HG02981 (cell line): ENCODE measurements at regions not wholly inside any gene's neighbourhood (a gene's known extent, or its start where the extent isn't known, plus 50 kb on each side); places are given as distances from the start of the nearest gene placed in this dataset.

ENCODE experiments used
- ATAC-seq: cut with Tn5 transposase; IDR thresholded peaks from one replicate; pipeline ENCODE4 v1.9.1; 2021; ENCODE audit warnings: mild to moderate bottlenecking, moderate library complexity; ENCODE audit not compliant: unreplicated experiment

DNA sequence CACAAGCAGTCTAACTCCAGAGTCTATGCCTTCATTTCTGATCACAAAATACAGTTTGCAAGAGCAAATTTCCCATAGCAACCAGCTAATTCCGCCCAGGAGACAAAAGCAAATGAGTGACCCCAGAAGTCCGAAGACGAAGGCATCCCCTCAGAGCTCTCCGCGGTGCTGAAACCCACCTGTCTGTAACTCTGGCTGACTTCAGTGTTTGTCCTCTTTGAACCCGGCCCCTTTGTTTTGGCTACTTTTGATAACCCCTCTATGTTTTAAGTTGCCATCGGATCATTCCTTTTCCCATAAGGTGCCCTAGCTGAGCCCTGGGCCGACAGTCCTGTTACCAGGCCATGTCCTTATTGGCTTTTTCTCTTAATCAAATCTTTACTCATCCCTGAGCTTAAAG is 515.8 kb downstream of the PTPRU start:
- no peak for ATAC-seq

DNA sequence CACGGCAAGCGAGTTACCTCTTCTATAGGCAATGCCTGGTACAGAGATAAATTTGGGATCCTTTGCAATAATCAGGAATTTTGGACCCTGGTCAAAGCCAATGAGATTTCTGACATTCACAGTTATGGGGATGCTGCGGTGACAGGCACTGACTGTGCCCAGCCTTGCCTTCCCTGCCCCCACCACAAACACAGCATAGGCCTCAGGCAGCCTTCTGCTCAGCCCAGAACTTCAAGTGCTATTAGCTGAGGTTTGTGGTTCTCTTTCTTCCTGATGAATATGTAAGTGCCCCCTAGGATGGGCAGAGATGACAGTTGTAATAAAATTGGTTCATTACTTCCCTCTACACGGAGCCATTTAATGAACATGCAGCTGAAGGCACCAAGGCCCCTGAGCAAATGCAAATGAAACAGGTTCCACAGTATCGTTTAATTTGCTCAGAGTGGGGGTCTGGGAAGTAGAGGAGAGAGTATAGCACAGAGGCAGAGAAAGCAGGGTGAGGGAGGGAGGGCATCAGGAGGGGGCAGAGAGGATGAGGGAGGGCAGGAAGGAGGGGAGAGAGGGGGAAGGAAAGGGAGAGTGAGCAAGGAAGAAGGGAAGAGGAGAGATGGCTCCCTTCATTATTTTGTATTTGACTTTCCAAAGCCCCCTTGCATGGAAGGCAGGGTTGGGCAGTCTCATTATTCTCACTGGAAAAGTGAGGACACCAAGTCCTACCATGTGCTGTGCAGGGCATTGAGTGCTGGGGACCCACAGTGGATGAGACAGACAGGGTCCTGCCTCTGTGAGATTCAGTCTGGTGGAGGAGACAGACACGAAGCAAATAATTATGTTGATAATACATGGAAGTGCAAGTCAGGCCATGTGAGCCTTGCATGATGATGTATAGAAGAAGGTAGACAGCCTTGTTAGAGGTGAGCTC is 513.0 kb downstream of the PTPRU start:
- no peak for ATAC-seq

DNA sequence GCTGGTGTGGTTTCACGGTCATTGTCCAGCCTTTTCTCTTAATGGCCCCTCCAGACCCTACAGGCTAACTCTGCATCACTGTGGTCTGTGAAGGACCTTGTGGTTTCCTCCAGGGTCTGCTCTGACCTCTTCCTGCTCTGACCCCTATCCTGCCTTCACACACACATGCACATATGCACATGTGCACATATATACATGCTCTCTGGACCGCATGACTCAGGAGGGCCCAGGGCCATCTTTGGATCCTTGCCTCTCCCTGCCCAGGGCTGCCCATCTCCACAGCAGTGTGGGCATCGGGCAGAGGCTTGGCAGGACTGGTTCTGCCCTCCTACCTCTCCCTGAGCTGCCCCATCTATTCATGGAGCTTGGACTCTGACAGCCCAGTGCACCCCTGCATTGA is 510.9 kb downstream of the PTPRU start:
- no peak for ATAC-seq

DNA sequence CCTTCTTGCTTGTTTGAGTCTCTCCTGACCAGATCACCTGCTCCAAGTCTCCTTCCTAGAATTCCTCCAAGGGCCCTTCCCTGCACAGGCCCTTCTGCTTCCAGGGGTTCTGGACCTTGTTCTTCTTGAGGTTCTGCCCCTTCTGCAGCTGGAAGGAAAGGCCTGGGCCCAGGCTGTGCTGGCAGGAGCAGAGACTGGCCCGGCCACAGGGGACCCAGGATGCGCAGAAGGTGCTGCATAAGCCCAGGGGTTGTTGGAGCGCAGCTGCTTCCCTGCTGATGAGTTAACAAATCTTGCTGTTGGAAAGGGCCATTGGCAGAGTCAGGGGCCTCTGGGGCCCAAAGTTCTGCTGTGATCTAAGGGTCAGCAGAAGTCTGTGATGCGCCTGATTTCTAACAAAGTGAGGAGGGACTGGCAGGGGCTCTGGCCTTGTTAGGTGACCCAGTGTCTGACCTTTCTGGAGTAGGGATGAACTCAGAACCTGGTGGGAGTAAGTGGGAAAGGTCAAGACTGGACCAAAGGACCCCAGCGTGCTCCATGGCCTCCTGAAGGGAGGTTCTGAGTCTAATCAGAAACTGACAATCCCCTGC is 509.8 kb downstream of the PTPRU start:
- ATAC-seq, result no peak

DNA sequence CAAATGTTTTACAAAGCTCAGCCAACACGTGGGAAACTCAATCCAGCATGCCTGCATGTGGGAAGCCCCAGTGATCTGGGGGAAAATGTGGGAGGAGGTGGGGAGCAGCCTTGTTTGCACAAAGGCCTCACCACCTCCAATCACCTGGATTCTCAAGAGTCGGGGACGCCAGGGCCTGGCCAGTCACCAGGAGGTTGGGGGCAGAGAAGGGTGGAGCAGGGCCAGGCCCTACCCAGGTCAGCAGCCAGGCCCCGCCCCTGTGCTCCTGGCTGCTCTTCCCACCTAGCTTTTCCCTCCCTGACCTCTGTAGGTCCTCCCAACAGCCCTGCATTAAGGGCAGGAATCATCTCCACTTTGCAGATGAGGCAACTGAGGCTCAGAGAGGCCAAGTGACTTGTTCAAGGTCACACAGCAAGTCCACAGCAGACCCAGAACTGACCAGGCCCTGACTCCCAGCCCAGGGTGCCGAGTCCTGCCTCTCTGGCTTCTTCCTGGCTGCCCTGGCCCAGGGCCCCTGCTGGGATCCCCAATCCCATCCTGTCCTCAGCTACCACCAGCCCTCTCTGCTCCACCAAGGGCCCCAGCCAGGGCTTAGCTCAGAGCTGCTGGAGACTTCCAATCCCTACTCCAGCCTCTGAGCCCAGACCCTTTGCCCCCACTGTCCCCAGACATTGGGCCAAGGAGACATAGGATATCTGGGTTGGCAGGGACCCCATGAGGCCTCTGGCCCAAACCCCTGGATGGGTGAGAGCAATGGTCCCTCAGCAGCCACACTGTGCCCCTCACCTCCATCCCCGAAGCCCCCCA is 508.6 kb downstream of the PTPRU start:
- no peak for ATAC-seq

DNA sequence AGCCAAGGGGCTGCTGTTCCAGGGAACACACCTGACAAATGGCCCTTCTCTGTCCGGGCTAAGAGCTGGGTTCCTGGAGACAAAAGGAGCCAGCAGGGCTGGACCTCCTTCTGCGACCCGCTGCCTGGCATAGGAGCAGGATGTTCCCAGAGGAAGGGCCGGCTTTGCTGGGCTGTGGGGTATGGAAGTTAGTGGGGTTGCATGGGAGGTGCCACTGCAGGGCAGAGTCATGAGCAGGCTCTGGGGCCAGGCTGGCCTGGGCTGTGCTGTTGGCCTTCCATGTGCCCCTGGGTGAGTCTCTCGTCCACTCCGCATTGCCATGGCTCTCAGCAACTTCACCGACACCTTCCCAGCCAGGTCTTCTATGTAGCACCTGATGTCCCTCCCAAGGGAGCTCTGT is 507.6 kb downstream of the PTPRU start:
- no peak for ATAC-seq

DNA sequence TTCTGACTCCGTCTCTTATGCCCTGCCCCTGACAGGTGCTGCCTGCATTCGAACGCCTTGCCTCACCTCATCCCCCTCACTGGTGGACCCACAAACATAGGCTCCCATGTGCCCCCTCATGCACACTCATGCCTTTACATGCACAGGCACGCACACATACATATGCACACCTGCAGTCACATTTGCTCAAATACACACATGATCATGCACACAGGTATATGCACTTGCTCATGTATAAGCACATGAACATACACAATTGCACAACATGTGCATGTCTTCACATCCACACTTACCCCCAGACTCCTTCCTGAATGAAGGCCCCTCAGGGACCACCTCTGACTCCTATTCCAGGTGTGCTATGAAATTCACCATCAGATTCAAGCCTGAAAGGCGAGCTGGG is 506.9 kb downstream of the PTPRU start:
- no peak for ATAC-seq

DNA sequence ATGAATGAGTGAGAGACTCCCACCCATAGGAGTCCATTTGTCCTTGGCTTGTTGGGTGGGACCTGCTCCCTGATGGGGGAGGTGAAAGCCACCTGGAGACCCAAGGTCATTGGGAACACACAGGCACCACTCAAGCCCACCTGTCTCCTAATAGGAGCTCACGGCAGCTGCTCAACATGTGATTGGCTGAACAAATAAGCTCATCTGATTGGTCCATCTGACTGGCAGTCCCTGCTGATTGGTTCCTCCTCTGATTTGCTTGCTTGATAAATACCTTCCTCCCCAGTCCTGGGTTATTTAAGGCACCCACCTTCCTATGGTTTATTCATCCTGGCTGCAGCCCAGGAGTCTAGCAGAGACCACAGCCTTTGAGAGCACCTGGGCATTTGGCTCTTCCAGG is 502.9 kb downstream of the PTPRU start:
- ATAC-seq, result no peak

DNA sequence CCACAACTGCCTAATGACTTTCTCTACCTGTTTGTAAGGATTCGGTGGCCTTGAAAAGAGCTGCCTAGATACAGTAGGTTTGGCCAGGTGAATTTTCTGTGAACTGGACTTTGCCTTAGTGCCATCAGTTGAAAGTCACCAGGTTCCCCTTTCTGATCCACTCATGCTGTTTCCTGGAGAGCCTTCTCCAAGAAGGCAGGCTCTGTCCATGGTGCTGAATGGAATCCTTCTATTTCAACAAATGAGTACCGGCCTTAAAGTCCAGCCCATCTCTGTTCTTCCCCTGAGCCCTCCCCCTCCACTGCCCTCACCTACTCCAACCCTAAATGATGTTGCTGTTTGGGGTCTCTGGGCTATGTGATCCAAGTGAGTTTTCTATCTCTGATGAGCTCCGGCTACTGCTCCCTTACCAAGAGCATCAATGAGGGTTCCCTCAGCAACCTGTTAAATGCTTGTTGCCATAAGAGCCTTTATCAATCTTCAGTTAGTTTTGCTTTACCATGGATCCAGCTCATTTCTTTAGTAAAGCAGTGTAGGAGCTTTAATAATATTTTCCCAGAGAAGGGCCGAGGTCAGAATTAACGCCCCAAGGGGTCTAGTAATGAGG is 500.4 kb downstream of the PTPRU start:
- no peak for ATAC-seq

DNA sequence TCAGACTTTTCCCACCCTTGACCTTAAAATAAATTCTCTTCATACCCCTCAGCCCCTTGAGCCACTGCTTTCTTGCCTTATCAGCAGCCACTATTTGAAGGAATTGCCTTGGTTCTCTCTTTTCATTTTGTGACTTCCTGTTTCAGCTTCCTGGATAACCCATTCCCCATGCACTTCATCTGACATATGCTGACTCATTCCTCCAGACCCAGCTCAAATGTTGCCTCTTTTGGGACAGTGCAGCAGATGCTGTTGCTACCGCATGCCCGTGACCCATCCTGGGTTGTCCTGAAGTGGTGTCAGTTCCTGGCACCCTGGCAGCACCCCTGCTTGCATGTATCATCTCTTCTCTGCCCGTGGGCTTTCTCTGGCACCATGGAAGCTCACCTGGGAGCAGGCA is 496.1 kb downstream of the PTPRU start:
- ATAC-seq, result no peak

DNA sequence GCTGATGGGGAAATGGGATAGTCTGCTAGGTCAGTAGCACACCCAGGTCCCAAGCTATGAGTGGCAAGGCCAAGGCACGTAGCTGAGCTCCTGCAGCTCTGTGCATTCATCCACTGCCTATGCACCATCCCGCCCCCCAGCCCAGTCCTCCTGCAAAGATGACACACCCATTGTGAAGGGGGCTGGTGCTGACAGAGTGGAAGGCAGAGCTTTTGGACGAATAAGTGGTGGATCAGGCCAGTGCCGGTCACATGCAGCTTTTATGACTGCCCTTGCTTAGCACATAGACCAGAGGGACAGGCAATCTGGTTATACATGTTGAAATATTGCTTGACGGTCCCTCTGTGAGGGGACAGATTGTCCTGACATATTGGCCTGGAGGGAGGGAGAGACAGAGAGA is 494.3 kb downstream of the PTPRU start:
- ATAC-seq, result no peak

DNA sequence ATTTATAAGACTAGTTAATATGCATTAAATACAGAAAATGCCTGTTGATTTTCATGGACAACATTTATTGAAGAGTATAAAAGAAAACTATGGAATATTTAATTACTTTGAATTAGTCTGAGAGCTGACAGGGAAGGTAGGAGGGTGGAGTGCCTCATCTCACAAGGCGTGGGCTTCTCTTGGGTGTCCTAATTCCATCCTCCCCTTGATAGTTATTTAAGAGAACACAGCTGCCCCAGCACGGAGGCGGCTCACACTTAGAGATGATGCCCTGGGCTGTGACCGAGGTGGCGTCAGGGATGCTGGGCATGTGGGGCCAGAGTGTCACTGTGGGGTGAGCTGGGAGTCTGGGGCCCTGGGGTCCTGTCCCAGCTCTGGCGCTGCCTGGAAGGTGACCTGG is 493.0 kb downstream of the PTPRU start:
- ATAC-seq, result no peak

DNA sequence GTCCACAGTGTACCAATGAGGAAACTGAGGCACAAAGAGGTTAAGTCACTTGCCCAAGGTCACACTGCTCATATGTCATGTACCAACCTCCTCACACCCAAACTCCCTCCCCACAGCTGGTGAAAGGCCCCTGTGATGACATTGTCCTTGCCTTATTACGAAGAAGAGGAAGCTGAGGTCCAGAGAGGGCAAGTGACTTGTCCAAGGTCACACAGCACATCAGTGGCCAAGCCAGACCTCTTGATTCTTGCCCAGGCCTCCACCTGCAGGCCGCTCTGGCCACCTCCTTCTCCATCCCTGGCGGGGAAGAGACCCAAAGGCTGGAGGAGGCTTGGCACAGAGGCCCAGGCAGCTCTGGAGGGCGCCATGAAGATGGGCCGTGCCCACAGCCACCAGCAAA is 492.4 kb downstream of the PTPRU start:
- ATAC-seq, result no peak

DNA sequence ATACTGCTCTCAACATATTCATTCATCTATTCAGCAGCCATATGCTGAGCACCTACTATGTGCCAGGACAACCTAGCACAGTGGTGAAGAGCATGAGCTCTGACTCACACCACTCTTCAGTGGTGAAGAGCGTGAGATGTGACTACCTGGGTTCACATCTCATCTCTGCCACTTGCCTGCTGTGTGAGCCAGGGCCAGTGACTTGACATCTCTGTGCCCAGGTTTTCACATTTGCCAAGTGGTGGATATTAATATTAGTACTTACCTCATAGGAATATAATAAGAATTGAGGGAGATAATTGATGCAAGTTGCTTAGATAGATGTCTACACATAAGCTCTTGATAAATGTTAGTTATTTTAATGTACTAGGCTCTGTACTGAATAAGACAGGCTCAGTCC is 488.9 kb downstream of the PTPRU start:
- ATAC-seq, result no peak

DNA sequence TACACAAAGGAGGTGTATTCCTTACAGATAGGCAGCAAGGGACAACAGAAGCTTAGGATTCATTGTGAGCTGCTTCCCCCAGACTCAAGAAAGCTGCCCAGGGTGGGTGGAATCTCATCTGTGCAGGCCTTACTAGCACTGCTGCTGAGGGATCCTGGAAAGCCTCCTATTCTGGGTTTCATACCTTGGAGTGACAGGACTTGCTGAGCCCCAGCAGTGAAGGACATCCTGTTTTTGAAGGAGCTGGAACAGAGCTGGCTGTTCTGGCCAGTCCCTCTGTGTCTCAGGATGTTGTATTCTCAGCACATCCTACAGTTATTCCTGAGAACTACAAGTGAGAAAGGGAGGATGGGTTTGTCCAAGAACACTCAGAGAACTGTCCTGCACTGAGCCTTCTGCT is 486.3 kb downstream of the PTPRU start:
- no peak for ATAC-seq

DNA sequence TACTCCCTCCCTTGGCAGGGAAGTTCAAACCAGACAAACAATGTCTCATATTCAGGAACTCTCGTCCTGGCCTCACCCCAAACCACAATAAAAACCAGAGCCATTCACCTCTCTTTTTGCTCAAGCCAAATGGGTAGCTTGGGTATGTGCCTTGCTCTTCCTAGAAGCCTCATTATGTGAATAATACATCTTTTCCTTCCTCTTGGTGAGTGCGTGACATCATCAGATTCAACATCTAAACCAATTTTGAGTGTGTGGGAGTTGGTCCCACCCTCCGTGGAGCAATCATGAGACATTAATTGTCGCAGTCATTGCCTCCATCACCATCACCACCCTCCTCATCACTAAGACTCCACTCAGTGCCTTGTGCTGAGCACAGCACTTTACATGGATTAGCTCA is 482.9 kb downstream of the PTPRU start:
- no peak for ATAC-seq

DNA sequence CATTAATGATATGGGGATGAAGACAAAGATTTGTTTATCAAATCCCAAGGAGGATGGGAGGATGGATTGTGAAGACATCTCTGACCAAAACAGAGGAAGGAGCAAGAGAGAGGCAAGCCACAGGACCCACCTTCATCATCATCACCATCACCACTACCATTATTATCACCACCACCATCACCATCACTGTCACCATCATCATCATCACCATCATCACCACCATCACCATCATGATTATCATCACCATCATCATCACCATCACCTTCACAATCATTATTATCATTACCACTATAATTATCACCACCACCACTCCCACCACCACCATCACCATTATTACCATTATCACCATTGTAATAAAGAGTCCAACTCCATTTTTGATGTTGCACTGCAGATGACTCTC is 482.5 kb downstream of the PTPRU start:
- no peak for ATAC-seq

DNA sequence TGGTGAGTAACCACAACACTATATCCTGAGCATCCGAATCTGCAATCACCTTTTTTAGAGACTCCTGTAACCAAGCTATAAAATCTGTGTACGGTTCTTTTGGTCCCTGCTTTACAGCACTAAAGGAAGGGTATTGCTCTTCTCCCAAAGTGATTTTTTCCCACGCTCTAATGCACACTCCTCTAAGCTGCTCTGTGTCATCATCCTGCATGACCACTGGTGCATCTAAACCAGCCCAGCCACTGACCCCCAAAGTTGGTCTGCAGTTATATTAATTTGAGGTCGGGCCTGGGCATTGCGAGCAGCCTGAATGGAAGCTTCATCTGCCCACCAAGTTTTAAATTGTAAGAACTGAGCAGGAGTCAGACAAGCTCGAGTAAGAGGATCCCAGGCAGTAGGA is 480.0 kb downstream of the PTPRU start:
- ATAC-seq, result no peak

DNA sequence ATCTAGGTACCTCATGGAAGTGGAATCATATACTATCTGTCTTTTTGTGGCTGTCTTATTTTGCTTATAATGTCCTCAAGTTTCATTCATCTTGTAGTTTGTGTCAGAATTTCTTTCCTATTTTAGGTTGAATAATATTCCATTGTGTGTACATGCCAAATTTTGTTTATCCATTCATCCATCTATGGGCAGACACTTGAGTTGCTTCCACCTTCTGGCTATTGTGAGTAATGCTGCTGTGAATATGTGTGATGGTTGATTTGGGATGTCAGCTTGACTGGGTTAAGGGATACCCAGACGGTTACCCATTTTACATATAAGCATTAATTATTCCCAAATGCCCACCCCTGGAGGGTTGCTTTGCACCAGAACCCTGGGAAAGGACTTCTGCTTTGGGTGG is 477.5 kb downstream of the PTPRU start:
- no peak for ATAC-seq

DNA sequence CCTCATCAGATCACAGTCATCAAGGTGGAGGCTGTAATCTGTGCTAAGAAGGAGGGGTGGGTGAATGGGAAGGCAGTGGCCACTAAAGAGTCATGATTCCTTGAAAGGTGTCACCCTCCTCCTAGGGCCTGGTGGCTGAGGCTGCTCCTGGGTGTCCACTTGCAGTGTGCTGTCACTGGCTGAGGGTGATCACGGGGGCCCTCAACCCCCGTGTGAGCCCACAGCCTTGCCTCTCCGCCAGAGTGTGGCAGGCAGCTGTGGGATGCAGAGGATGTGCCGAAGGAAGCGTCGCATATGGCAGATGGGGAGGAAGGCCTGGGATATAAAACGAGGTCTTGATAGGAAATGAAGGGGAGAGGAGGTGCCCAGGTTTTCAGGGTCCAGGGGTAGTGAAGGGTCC is 476.5 kb downstream of the PTPRU start:
- no peak for ATAC-seq

DNA sequence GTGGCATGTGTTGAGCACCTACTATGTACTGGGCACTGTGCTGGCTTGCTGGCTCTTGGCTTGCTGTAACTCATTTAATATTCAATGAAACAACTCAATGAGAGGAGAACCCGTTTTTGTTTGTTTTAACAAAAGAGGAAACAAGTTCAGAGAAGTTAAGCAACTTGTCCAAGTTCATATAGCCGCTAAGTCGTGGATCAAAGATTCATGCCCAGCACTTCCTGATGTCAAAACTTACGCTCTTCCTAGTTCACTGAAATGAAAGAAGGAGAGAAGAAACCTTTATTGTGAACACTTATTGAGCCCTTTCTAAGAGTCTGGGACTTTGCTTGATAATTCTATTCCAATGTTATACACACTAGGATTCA is 475.9 kb downstream of the PTPRU start:
- no peak for ATAC-seq
